SW 1271 (cell line): ENCODE measurements at regions not wholly inside any gene's neighbourhood (a gene's known extent, or its start where the extent isn't known, plus 50 kb on each side); places are given as distances from the start of the nearest gene placed in this dataset.
"Not testable (repeated sequence)": the region's sequence is repeated elsewhere in the genome, so short reads cannot be mapped to it uniquely, and the experiment has no call there.

ENCODE experiments used
- DNase-seq, 2 experiments: peaks; one replicate each; lab custom pipeline; 2025; lab: John Stamatoyannopoulos, UW

DNA sequence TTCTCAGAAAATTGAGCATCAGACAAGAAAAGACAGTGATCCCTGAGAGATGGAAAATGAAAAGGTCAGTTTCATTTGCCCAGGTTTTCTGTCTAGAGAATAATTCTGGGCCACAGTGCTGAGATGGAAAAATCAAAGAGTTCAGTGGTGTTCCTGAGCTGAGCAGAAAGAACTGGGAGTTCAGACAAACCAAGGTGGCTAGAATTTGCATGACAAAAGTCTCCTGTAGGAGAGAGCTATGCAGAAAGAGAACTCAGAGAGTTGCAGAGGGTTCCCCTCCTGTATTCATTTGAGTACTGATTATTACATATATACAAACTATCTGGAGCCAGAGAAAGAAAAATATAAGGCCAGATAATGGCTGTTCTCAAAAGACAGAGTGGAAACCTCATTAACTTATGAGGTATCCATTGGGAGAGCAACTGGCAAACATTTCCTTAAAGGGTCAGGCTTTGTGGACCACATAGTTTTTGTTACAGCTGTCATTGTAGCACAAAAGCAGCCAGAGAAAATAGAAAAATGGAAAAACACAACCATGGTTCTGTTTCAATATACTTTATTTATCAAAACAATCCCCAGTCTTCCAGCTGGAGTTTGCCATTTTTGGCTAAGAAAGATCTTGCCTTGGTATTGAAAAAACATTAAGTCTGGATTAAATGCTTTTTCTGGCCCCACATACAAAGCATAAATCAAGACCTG is 1004.1 kb downstream of the TBL1XR1 start:
- DNase-seq, result no peak

- DNase-seq, result no peak
Observed at GRCh38 chr3:176190755-176191154, 1006.5 kb downstream of the TBL1XR1 start.

DNA sequence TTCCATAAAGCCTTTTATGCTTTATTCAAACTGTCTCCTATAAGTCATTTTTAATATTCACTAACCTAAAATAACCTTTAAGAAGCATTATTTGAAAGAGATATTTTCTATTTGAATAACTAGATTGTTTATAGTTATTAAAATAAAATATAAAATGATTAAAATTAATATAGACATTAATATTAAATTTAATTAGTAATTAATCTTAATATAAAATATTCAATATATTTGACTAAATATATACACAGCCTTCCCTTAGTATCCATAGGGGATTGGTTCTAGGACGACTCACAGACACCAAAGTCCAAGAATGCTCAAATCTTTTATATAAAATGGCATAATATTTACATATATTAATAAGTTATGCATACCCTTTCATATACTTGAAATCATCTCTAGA is 1014.1 kb downstream of the TBL1XR1 start:
- DNase-seq, result no peak

DNA sequence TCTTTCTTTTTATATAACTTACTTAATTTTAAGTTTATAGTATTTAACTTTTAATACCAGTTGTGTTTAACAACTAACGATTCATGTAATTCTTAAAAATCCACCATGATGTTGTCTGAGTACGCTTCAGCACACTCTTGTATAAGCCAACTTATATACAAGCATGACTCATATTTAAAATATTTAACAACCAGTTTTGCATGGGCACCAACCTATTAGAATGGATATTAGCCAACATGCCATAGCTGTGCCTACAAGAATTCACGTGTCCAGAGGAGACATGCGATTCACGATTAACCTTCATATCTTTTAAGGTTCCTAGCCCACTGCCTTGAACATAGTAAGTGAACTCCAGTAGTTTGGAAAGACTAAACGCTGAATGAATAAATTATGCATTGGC is 1023.2 kb downstream of the TBL1XR1 start:
- DNase-seq, result no peak

- no peak for DNase-seq
Observed at GRCh38 chr3:176172492-176172891, 1024.8 kb downstream of the TBL1XR1 start.

GRCh38 chr3:176167272-176167671 is 1030.0 kb downstream of the TBL1XR1 start:
- no peak for DNase-seq

GRCh38 chr3:176160997-176161396 is 1036.3 kb downstream of the TBL1XR1 start:
- DNase-seq, result no peak

- DNase-seq, result no peak
Observed at GRCh38 chr3:176159796-176160195, 1037.5 kb downstream of the TBL1XR1 start.

GRCh38 chr3:176155012-176155411 is 1042.3 kb downstream of the TBL1XR1 start:
- DNase-seq, result no peak

GRCh38 chr3:176149567-176149966 is 1047.7 kb downstream of the TBL1XR1 start:
- no peak for DNase-seq

DNA sequence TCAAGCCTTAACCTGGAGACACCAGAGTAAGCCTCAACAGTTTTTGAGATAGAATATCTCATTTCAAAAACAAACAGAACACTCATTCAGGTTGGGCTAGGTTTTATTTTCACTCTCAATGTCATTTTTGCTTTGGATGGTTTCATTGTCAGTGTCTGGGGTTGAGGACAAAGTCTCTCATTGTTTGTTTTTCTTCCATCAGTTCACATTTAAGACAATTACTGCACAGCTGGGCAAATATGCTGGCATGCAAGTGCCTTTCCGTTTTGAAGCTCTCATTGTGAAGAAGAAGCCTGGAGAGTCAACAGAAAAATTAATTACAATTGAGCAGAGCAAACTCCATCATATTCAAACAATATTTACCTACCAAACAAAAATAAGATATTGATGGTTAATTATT is 1050.0 kb downstream of the TBL1XR1 start:
- no peak for DNase-seq

GRCh38 chr3:176141837-176142236 is 1055.4 kb downstream of the TBL1XR1 start:
- DNase-seq, result no peak

DNA sequence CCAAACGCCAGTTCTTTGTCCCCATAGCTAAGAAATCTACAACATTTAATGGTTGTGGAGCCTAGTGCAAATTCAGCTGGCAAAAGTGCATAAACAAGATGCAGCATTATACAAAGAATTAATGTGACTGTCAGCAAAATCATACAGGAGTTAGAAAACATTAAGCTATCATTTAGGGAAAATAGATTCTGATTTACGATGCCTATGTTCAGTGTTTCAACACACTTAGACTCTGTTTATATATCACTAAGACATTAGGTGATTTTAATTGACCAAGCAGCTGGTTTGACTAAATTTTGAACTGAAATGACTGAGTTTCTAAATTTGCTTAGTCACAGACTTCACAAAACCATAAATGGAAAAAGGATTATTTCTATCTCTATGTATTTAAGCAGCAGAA is 1076.8 kb downstream of the TBL1XR1 start:
- DNase-seq, result no peak

GRCh38 chr3:176119826-176120225 is 1077.5 kb downstream of the TBL1XR1 start:
- no peak for DNase-seq

- DNase-seq, result no peak
Observed at GRCh38 chr3:176106380-176106779, 1090.9 kb downstream of the TBL1XR1 start.

- no peak for DNase-seq
Observed at GRCh38 chr3:176097027-176097426, 1100.3 kb downstream of the TBL1XR1 start.

- DNase-seq, result not testable (repeated sequence)
Observed at GRCh38 chr3:176093892-176094291, 1103.4 kb downstream of the TBL1XR1 start.

- DNase-seq, result no peak
Observed at GRCh38 chr3:176090727-176091126, 1106.6 kb downstream of the TBL1XR1 start.

DNA sequence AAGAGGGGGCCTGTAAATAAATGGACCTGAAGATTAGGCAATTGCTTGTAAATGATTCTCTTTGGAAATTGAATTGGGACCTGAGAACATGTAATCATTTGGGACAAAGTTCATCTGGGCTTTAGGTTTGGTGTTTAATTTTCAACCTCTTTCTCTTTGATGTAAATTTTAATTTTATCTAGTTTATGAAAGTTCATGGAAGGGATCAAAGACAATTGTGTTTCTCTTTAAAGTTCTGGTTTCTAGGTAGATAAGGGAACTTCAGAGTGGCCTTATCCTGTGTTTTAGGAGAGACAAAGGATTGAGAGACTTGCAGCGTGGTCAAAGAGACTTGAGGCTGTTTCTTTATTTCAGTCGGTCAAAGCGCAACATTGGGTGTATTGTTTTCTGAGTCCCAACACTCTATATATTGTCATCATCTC is 1108.3 kb downstream of the TBL1XR1 start:
- no peak for DNase-seq

DNA sequence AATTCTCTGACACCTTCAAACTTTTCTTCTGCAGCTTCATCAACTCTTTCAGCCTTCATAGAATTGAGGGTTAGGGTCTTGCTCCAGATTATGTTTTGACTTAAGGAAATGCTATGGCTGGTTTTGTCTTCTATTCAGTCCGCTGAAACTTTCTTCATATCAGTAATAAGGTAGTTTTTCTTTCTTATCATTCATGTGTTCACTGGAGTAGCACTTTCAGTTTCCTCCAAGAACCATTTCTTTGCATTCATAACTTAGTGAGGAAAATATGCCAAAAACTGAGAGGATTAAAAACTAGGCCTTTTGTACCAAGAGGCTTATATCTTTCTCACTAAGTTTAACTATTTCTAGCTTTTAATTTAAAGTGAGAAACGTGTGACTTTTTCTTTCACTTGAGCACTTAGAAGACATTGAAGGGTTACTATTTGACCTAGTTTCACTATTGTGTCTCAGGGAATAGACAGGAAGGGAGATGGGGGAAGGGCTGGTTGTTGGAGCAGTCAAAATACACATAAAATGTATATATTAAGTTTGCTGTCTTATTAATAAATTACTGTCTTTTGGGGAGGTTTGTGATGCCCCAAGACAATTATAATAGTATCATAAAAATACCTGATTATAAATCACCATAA is 1110.1 kb downstream of the TBL1XR1 start:
- no peak for DNase-seq

GRCh38 chr3:176079785-176080184 is 1117.5 kb downstream of the TBL1XR1 start:
- DNase-seq, result no peak

DNA sequence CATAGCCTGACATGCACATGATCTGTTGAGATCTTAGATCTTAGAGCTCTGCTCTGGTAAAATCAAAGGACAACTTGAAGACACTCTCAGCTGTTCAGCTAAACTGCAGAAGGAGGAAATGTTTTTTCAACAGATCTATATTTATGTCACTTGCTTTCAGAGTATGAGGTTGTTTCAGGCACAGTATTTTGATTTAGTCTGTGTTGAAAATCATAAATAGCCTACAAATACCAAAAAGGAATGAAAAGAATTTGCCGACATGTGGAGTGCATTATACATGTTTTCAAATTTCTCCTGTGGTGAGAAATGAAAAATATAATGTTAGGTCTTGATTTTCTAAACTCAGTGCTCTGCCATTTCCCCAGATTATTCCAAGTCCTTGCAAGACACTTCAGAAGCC is 1118.4 kb downstream of the TBL1XR1 start:
- DNase-seq, result no peak

- no peak for DNase-seq
Observed at GRCh38 chr3:176075491-176075890, 1121.8 kb downstream of the TBL1XR1 start.

DNA sequence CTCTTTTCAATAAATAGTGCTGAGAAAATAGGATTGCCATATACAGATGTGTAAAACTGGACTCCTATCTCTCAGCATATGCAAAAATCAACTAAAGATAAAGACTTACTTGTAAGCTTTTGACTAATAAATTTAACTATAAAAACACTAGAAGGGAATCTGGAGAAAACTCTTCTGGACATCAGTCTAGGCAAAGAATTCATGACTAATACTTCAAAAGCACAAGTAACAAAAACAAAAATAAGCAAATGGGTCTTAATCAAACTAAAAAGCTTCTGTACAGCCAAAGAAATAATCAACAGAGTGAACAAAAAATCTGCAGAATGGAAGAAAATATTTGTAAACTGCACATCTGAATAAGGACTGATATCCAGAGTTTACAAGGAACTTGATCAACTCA is 1122.2 kb downstream of the TBL1XR1 start:
- DNase-seq, result no peak
